MM.1S (cell line): ENCODE measurements at regions not wholly inside any gene's neighbourhood (a gene's known extent, or its start where the extent isn't known, plus 50 kb on each side); places are given as distances from the start of the nearest gene placed in this dataset.

Experiments
- DNase-seq: peaks from one replicate; pipeline ENCODE4 v3.0.0-alpha.2; 2015
- H2AFZ ChIP-seq: fragments of 300-600 bp; sonication (generic); 2 replicates; pipeline ENCODE4 v1.6.0; 2016; ENCODE audit warnings: antibody characterized with exemption, low read length
- H3F3A ChIP-seq: fragments of 300-600 bp; sonication (generic); 2 replicates; pipeline ENCODE4 v1.6.1; 2016; ENCODE audit warnings: mild to moderate bottlenecking, antibody characterized with exemption, low read length, moderate library complexity, mixed read lengths; ENCODE audit not compliant: insufficient read depth
- H3K27ac ChIP-seq: fragments of 300-600 bp; sonication (generic); 2 replicates; pipeline ENCODE4 v1.5.1; 2016; ENCODE audit warnings: mild to moderate bottlenecking, low read length
- H3K27me3 ChIP-seq: fragments of 300-600 bp; sonication (generic); replicated peaks from 2 replicates; pipeline ENCODE4 v1.6.0; 2016; ENCODE audit warnings: low read length; ENCODE audit not compliant: insufficient read depth
- H3K36me3 ChIP-seq: fragments of 300-600 bp; sonication (generic); replicated peaks from 2 replicates; pipeline ENCODE4 v1.6.1; 2016; ENCODE audit warnings: mild to moderate bottlenecking, low read length, mixed read lengths; ENCODE audit not compliant: insufficient read depth
- H3K4me1 ChIP-seq: fragments of 300-600 bp; sonication (generic); 2 replicates; pipeline ENCODE4 v1.6.1; 2016; ENCODE audit warnings: low read length, mixed read lengths
- H3K4me2 ChIP-seq: fragments of 300-600 bp; sonication (generic); 2 replicates; pipeline ENCODE4 v1.6.0; 2016; ENCODE audit warnings: low read depth, low read length
- H3K4me3 ChIP-seq: fragments of 300-600 bp; sonication (generic); 2 replicates; pipeline ENCODE4 v1.5.1; 2016; ENCODE audit warnings: low read length, mixed read lengths
- H3K79me2 ChIP-seq: fragments of 300-600 bp; sonication (generic); 2 replicates; pipeline ENCODE4 v1.6.1; 2016; ENCODE audit warnings: mixed run types, low read length, mixed read lengths
- H3K9ac ChIP-seq: fragments of 300-600 bp; sonication (generic); 2 replicates; pipeline ENCODE4 v1.6.1; 2016; ENCODE audit warnings: low read length, mixed read lengths
- H3K9me2 ChIP-seq: fragments of 300-600 bp; sonication (generic); replicated peaks from 2 replicates; pipeline ENCODE4 v1.6.1; 2016; ENCODE audit warnings: mild to moderate bottlenecking, low read length, mixed read lengths; ENCODE audit not compliant: insufficient read depth
- H3K9me3 ChIP-seq: fragments of 300-600 bp; sonication (generic); replicated peaks from 2 replicates; pipeline ENCODE4 v1.6.1; 2016; ENCODE audit warnings: mild to moderate bottlenecking, low read length, mixed read lengths; ENCODE audit not compliant: insufficient read depth
- H4K20me1 ChIP-seq: fragments of 300-600 bp; sonication (generic); 2 replicates; pipeline ENCODE4 v1.6.1; 2016; ENCODE audit warnings: mild to moderate bottlenecking, low read length, moderate library complexity, mixed read lengths; ENCODE audit not compliant: insufficient read depth
- CTCF ChIP-seq: fragments of 300-600 bp; sonication (generic); IDR thresholded peaks from 2 replicates; pipeline ENCODE4 v1.5.1; 2016; ENCODE audit warnings: antibody characterized with exemption, low read length, mixed read lengths
- EZH2 ChIP-seq: fragments of 300-600 bp; sonication (generic); optimal IDR thresholded peaks from 2 replicates; pipeline ENCODE3; 2017; ENCODE audit warnings: low read depth, mild to moderate bottlenecking, antibody characterized with exemption, low read length, mixed read lengths
- EZH2phosphoT487 ChIP-seq: fragments of 300-600 bp; sonication (generic); IDR thresholded peaks from 2 replicates; pipeline ENCODE4 v1.6.1; 2018; ENCODE audit warnings: antibody characterized with exemption, low read length

- H4K20me1 ChIP-seq: no peaks in the 10 kb centered on the region
- H3K4me1 ChIP-seq: no peaks in the 10 kb centered on the region
- TF ChIP-seq EZH2phosphoT487 (no peak), CTCF (no peak), EZH2 (no peak)
- H3K4me3 ChIP-seq: no peak overlapping the region
- no peak for DNase-seq
- no peaks in the 10 kb centered on the region for H3K9me2 ChIP-seq
- H3K79me2 ChIP-seq: no peaks in the 10 kb centered on the region
- no peak overlapping the region for H3K4me2 ChIP-seq
- no peaks in the 10 kb centered on the region for H3K36me3 ChIP-seq
- no peak overlapping the region for H3K9ac ChIP-seq
- H2AFZ ChIP-seq: no peak overlapping the region
- H3K27me3 ChIP-seq: no peaks in the 10 kb centered on the region
- H3K9me3 ChIP-seq: no peaks in the 10 kb centered on the region
- H3F3A ChIP-seq: no peaks in the 10 kb centered on the region
- H3K27ac ChIP-seq: no peak overlapping the region
Measured at GRCh38 chr17:69995476-69995875, 79.5 kb upstream of the KCNJ16 start.

- H3K27ac ChIP-seq: no peak overlapping the region
- no peaks in the 10 kb centered on the region for H3K9me2 ChIP-seq
- H3K4me3 ChIP-seq: no peak overlapping the region
- H3F3A ChIP-seq: no peaks in the 10 kb centered on the region
- no peaks in the 10 kb centered on the region for H3K9me3 ChIP-seq
- no peaks in the 10 kb centered on the region for H4K20me1 ChIP-seq
- no peaks in the 10 kb centered on the region for H3K79me2 ChIP-seq
- no peak overlapping the region for H2AFZ ChIP-seq
- H3K9ac ChIP-seq: no peak overlapping the region
- no peak for DNase-seq
- H3K27me3 ChIP-seq: no peaks in the 10 kb centered on the region
- H3K36me3 ChIP-seq: no peaks in the 10 kb centered on the region
- no peaks in the 10 kb centered on the region for H3K4me1 ChIP-seq
- TF ChIP-seq EZH2: no peak
- no peak for TF ChIP-seq CTCF
- no peak overlapping the region for H3K4me2 ChIP-seq
Measured at GRCh38 chr17:69997332-69997731, 77.7 kb upstream of the KCNJ16 start.

GRCh38 chr17:69999253-69999652 lies 75.8 kb upstream of the KCNJ16 start:
- Histone ChIP-seq H3K9me2 (no peaks in the 10 kb centered on the region), H2AFZ (no peak overlapping the region), H3F3A (no peaks in the 10 kb centered on the region), H3K4me3 (no peak overlapping the region), H3K27me3 (no peaks in the 10 kb centered on the region), H4K20me1 (no peaks in the 10 kb centered on the region), H3K36me3 (no peaks in the 10 kb centered on the region), H3K4me2 (no peak overlapping the region), H3K9ac (no peak overlapping the region), H3K4me1 (no peaks in the 10 kb centered on the region), H3K27ac (no peak overlapping the region), H3K9me3 (no peaks in the 10 kb centered on the region), H3K79me2 (no peaks in the 10 kb centered on the region)
- no peak for DNase-seq
- TF ChIP-seq EZH2 (no peak), CTCF (no peak), EZH2phosphoT487 (no peak)
